B cell (primary cell): ENCODE measurements at regions not wholly inside any gene's neighbourhood (a gene's known extent, or its start where the extent isn't known, plus 50 kb on each side); places are given as distances from the start of the nearest gene placed in this dataset.

ENCODE experiments used
- ATAC-seq: fragments of 200-7000 bp; cut with Tn5 transposase; one replicate; pipeline ENCODE4 v1.10.0; 2021; ENCODE audit warnings: low read depth, mild to moderate bottlenecking, moderate number of reproducible peaks, moderate library complexity
- CTCF ChIA-PET: fragments of 350-600 bp; sonication (Branson Sonifier 250); formaldehyde crosslinking; loops from one replicate; lab custom pipeline; 2021; ENCODE audit warnings: antibody characterized with exemption, inconsistent platforms; lab: Charles Lee
- POLR2A ChIA-PET: fragments of 350-600 bp; sonication (Branson Sonifier 250); formaldehyde crosslinking; loops from one replicate; lab custom pipeline; 2021; ENCODE audit warnings: antibody characterized with exemption; lab: Charles Lee
- DNase-seq: peaks from one replicate; pipeline ENCODE4 v3.0.0; 2013
- H2AFZ ChIP-seq: 2 replicates; pipeline ENCODE4 v1.6.1; 2012; ENCODE audit warnings: mild to moderate bottlenecking, low read depth, low read length; ENCODE audit not compliant: insufficient read depth, poor library complexity, severe bottlenecking
- H3K27ac ChIP-seq, 2 donors: 1 replicate in 1 of 2; 2 replicates in 1 of 2; pipeline ENCODE4 v1.5.1; 2012 to 2013; ENCODE audit warnings: low read length in 2 of 2, mild to moderate bottlenecking in 2 of 2, moderate library complexity in 1 of 2
- H3K27me3 ChIP-seq, 4 experiments: fragments of 200-600 bp in 1 of 4; sonication (generic) in 1 of 4; replicated peaks in 1 of 4; 1 replicate in 2 of 4; 2 replicates in 2 of 4; pipeline versions ENCODE4 v1.6.1 to v1.7.0; 2013 to 2016; ENCODE audit warnings: low read length in 3 of 4, mild to moderate bottlenecking in 2 of 4, mixed read lengths in 1 of 4, moderate library complexity in 1 of 4; ENCODE audit not compliant: insufficient read depth in 4 of 4, control insufficient read depth in 3 of 4; ENCODE audit errors: control extremely low read depth in 1 of 4
- H3K36me3 ChIP-seq, 2 experiments: replicated peaks in 1 of 2; 1 replicate in 1 of 2; 2 replicates in 1 of 2; pipeline versions ENCODE4 v1.6.1 to v1.7.1; 2013; ENCODE audit warnings: low read length in 1 of 2; ENCODE audit not compliant: insufficient read depth in 2 of 2, control insufficient read depth in 1 of 2; ENCODE audit errors: control extremely low read depth in 1 of 2, extremely low read depth in 1 of 2
- H3K4me1 ChIP-seq, 2 donors: fragments of 200-600 bp in 1 of 2; sonication (generic) in 1 of 2; 1 replicate in 1 of 2; 2 replicates in 1 of 2; pipeline versions ENCODE4 v1.5.1 to v1.6.1; 2013 to 2017; ENCODE audit warnings: low read length in 2 of 2; ENCODE audit not compliant: control insufficient read depth in 2 of 2, insufficient read depth in 2 of 2
- H3K4me2 ChIP-seq: replicated peaks from 2 replicates; pipeline ENCODE3; 2012; ENCODE audit warnings: mild to moderate bottlenecking, low read depth, low read length; ENCODE audit not compliant: poor library complexity, severe bottlenecking
- H3K4me3 ChIP-seq, 5 experiments: fragments of 200-600 bp in 1 of 5; sonication (generic) in 1 of 5; 1 replicate in 3 of 5; 2 replicates in 2 of 5; pipeline versions ENCODE4 v1.5.1 to v1.7.0; 2011 to 2016; ENCODE audit warnings: low read length in 4 of 5, mild to moderate bottlenecking in 4 of 5, low read depth in 2 of 5, control low read depth in 1 of 5, moderate library complexity in 1 of 5; ENCODE audit not compliant: insufficient read depth in 1 of 5; ENCODE audit errors: control extremely low read depth in 1 of 5, extremely low read depth in 1 of 5
- H3K79me2 ChIP-seq: fragments of 200-600 bp; sonication (generic); one replicate; pipeline ENCODE4 v1.6.0; 2016; ENCODE audit warnings: low read length; ENCODE audit not compliant: control insufficient read depth, insufficient read depth
- H3K9ac ChIP-seq: fragments of 200-600 bp; sonication (generic); 2 replicates; pipeline ENCODE4 v1.6.1; 2017; ENCODE audit warnings: mild to moderate bottlenecking, low read length, moderate library complexity
- H3K9me3 ChIP-seq, 3 donors: one replicate each; pipeline versions ENCODE4 v1.6.1 to v1.7.1; 2013; ENCODE audit warnings: low read length in 2 of 3; ENCODE audit not compliant: control insufficient read depth in 2 of 3, insufficient read depth in 1 of 3; ENCODE audit errors: control extremely low read depth in 1 of 3
- H4K20me1 ChIP-seq: 2 replicates; pipeline ENCODE4 v1.6.0; 2012; ENCODE audit warnings: mild to moderate bottlenecking, low read length; ENCODE audit not compliant: insufficient read depth, control insufficient read depth, poor library complexity, severe bottlenecking
- H3K27ac Mint-ChIP-seq: one replicate; pipeline ENCODE4 v1.8.0; 2021; ENCODE audit warnings: mixed read lengths
- H3K27me3 Mint-ChIP-seq: one replicate; pipeline ENCODE4 v1.8.0; 2021; ENCODE audit warnings: mixed read lengths
- H3K4me1 Mint-ChIP-seq: one replicate; pipeline ENCODE4 v1.8.0; 2021; ENCODE audit warnings: mixed read lengths
- H3K4me3 Mint-ChIP-seq: one replicate; pipeline ENCODE4 v1.8.0; 2021; ENCODE audit warnings: mixed read lengths
- H3K9me3 Mint-ChIP-seq: one replicate; pipeline ENCODE4 v1.8.0; 2022; ENCODE audit warnings: mixed read lengths; ENCODE audit not compliant: insufficient read depth
- CTCF ChIP-seq: fragments of 200-600 bp; IDR thresholded peaks from one replicate; pipeline ENCODE4 v1.8.0; 2022; ENCODE audit warnings: antibody characterized with exemption, mild to moderate bottlenecking
- EZH2 ChIP-seq: IDR thresholded peaks from 2 replicates; pipeline ENCODE4 v1.6.1; 2012; ENCODE audit warnings: borderline replicate concordance, low read depth, mild to moderate bottlenecking, moderate library complexity, low read length; ENCODE audit not compliant: insufficient read depth, poor library complexity, severe bottlenecking
- WGBS: methylation state at CpG from one replicate; pipeline ENCODE4 v1.1.5; 2013; ENCODE audit warnings: missing lambda C conversion rate; ENCODE audit not compliant: insufficient coverage; 5-methylcytosine and 5-hydroxymethylcytosine counted together
- intact Hi-C: fragments of 100-400 bp; cut with micrococcal nuclease; formaldehyde crosslinking; loops from one replicate; pipeline ENCODE4 v1.10.0; 2022

DNA sequence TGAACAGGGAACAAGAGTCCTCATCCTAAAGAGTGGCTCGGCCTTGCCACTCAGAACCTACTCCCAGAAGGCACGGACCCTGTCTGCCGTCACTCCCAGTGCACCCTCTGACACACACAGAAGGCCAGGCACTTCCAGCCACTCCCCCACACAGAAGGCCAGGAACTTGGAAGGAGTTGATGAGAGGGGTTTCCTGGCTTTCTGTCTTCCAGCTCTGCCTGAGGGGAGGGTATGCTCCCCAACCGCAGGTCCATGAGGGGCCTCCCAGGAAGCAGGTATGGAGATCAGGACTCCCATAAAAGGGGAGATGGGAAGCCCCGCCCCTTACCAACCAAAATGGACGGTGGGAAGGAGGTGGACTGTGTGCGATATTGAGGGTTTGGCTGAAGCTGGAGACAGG lies 247.6 kb upstream of the IRX4 start:
- Histone ChIP-seq H3K27me3 (no peaks in the 10 kb centered on the region), H2AFZ (no peak overlapping the region), H4K20me1 (no peaks in the 10 kb centered on the region), H3K36me3 (no peaks in the 10 kb centered on the region), H3K9me3 (peaks cover 0 to 20% (median 0%) of the 10 kb centered on the region in 3 donors), H3K4me3 (no peak overlapping the region), H3K9ac (no peak overlapping the region), H3K4me1 (no peaks in the 10 kb centered on the region), H3K4me2 (no peak overlapping the region), H3K27ac (no peak overlapping the region), H3K79me2 (no peaks in the 10 kb centered on the region)
- intact Hi-C loops, result no loop called here
- 57% methylated on average over 1 of the region's 7 CpGs for WGBS
- Mint-ChIP-seq H3K27me3 (peaks cover 4% of the 10 kb centered on the region), H3K4me3 (no peak overlapping the region), H3K4me1 (no peaks in the 10 kb centered on the region), H3K9me3 (no peaks in the 10 kb centered on the region), H3K27ac (no peak overlapping the region)
- CTCF ChIA-PET, result no interaction called here
- DNase-seq, result no peak
- no peak for TF ChIP-seq CTCF
- TF ChIP-seq EZH2, result no peak
- POLR2A ChIA-PET, result no interaction called here
- no peak for ATAC-seq

DNA sequence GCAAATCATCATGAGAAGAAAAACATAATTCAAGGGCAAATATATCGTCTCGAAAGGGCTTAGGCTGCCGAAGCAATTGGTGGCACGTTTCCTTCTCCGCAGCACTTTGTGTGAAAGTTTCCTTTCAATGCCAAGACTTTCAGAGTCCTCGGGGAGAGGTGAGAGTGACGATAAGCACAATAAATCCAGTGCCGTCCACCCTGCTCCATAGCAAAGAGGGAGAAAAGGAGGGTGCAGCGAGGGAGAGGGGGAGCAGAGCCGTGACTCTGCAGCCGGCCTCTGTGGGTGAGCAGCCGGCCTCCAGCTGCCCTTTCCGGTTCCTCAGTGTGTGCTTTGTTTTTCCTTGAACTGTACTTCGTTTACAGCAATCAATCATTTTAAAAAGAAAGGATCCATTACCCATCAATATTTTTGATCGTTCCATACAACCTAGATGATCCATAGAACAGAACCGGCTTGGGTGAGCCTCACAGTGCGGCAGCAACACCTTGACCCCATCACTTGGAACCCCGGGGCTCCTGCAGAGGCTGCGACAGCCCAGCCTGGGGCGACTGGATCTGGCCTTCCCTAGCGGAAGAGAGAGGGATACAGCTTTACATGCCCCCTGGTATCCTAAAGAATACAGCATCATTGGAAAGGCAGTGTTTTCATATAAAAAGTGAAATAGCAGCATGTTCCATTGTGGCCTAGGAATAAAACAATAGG lies 247.0 kb upstream of the IRX4 start:
- Mint-ChIP-seq H3K4me1 (no peaks in the 10 kb centered on the region), H3K27me3 (peaks cover 5% of the 10 kb centered on the region), H3K9me3 (no peaks in the 10 kb centered on the region), H3K27ac (no peak overlapping the region), H3K4me3 (no peak overlapping the region)
- no peak overlapping the region for H3K9ac ChIP-seq
- H3K79me2 ChIP-seq, result no peaks in the 10 kb centered on the region
- DNase-seq (no peak), ATAC-seq (no peak)
- H2AFZ ChIP-seq, result no peak overlapping the region
- no peak overlapping the region for H3K4me3 ChIP-seq
- H3K9me3 ChIP-seq, result peaks cover 0 to 23% (median 0%) of the 10 kb centered on the region in 3 donors
- H3K36me3 ChIP-seq, result no peaks in the 10 kb centered on the region
- no peaks in the 10 kb centered on the region for H4K20me1 ChIP-seq
- WGBS, result 60% methylated on average over 15 of the region's 21 CpGs
- H3K27ac ChIP-seq, result no peak overlapping the region
- ChIA-PET CTCF (no interaction called here), POLR2A (no interaction called here)
- intact Hi-C loops, result no loop called here
- TF ChIP-seq EZH2, result no peak
- no peak for TF ChIP-seq CTCF
- H3K4me2 ChIP-seq, result no peak overlapping the region
- no peaks in the 10 kb centered on the region for H3K4me1 ChIP-seq
- H3K27me3 ChIP-seq, result no peaks in the 10 kb centered on the region
